Skin epidermis (tissue), 12 donors: ENCODE measurements at regions not wholly inside any gene's neighbourhood (a gene's known extent, or its start where the extent isn't known, plus 50 kb on each side); places are given as distances from the start of the nearest gene placed in this dataset.

ENCODE experiments used
- H3K27ac ChIP-seq, 21 experiments: fragments of 200-600 bp; sonication (generic) in 11 of 21; one replicate each; pipeline ENCODE4 v1.5.0; 2020; ENCODE audit warnings: mild to moderate bottlenecking in 3 of 21, inconsistent platforms in 2 of 21, moderate library complexity in 2 of 21
- H3K4me3 ChIP-seq, 7 experiments: fragments of 200-600 bp; sonication (generic) in 2 of 7; one replicate each; pipeline ENCODE4 v1.5.0; 2020; ENCODE audit warnings: inconsistent platforms in 2 of 7, mild to moderate bottlenecking in 2 of 7, moderate library complexity in 1 of 7

DNA sequence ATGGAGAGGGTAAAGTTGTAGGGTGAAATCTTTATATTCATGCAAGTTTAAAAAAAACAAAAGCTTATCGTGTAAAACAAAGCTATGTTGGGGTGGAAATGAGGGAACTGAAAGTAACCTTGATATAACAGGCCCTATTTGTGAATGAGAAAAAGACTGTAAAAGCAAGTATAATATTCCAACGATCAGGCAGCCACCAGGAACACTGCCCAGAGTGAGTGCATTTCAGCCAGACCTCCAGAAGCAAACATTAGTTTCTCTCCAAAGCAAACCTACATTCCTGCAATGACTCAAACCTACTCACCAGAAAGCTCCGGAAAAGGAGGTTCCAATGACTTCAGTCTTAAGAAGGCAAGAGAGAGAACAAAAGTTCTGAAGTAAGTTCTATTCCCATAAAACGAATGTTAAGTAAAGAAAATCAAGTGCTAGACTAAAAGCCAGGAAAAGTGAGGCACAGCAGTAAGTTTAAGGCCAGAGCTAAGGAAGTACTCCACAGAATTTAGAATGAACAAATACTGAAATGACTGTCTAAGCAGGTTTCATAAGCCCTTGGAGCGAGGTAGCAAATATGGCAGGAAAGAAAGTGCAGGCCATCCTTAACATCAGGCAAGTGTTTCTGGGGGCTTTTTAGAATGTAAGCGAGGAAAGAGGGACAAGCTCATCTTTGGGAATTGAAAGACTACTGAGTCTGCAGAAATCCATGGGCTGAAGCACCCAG lies 493.1 kb downstream of the XPNPEP1 start:
- H3K4me3 ChIP-seq = no peak overlapping the region
- no peak overlapping the region for H3K27ac ChIP-seq

DNA sequence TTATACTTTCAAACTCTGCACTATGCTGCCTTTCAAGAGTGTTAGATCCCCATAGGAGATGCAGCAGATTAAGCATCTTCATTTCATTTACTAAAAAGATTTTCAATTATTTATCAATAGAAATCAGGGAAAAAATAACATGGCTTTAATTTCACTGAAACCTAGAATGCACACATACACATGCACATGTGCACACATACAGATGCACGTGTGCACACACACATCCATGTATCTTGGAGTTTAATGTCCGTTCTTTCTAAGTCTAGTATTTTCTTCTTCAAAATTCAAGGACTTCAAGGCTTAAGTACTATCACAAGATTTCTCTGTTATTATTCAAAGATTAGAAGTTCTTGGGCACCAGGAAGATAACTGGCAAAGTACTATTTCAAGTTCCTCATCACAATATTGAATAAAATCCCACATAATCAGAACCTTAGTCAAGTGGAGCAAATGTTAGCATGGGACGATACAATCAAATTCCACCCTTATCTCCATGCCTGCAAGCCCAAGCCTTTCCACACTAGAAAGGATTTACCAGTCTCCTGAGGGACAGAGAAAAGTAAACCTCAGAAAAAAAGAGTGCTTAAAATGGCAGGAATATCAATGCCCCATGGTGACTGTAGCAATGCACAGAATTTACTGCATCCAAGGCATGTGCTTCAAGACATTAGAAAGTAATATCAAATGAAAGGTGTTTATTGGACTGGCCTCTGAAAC lies 494.4 kb downstream of the XPNPEP1 start:
- no peak overlapping the region for H3K4me3 ChIP-seq
- H3K27ac ChIP-seq = no peak overlapping the region

DNA sequence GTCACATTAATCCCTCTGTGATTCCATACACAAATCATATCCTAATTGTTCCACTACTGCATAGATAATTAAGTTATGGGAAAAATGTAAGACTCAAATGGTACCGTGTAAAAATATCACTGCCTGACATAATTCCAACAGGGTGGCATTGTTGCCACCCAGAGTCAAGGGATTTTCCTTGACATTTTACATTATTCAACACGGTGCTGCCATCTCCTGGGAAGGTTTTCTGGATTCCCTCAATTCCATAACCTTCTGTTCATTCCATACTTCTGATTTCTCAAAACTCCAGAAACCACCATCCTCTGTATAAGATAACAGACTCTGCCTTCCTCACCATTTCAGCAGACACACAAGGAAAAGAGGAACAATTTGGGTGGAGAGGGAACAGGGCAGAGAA lies 495.9 kb downstream of the XPNPEP1 start:
- H3K4me3 ChIP-seq = no peak overlapping the region
- H3K27ac ChIP-seq = no peak overlapping the region

DNA sequence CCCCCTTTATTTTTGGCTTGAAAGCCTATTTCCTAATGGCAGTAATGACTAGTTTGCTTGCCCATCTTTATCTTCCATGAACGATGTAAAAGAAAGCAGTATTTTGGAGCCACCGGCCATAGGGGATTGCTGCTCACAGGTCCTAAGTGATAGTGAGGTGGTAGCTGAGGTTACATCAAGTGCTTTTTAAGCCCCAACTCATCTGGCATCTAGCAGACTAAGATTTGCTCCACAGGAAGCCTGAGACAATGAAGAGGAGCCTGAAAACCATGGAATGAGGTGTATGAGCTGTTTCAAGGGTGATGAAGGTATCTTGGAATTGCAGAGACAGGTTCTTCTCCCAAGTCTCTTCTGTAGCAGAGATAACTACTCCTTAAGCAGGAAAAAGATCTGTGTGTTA lies 496.3 kb downstream of the XPNPEP1 start:
- Histone ChIP-seq H3K27ac (no peak overlapping the region), H3K4me3 (no peak overlapping the region)

DNA sequence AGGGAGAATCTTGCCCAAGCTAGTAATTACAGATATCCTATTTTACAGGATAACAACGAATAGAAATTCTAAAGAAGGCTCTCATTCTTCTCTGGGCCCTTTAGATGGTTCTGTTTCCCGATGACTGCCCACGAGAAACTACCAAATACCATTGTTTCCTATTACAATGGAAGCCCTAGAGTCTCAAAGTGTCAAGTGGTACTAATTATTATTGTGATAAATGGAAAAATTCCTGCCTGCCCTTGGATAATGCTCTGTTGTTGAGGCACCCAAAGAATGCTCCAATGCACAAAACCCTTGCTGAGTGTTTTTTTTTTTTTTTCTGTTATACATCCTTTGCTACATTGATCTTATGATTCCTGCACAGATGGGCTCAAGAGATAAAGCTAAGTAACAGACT lies 504.5 kb downstream of the XPNPEP1 start:
- Histone ChIP-seq H3K27ac (no peak overlapping the region), H3K4me3 (no peak overlapping the region)

DNA sequence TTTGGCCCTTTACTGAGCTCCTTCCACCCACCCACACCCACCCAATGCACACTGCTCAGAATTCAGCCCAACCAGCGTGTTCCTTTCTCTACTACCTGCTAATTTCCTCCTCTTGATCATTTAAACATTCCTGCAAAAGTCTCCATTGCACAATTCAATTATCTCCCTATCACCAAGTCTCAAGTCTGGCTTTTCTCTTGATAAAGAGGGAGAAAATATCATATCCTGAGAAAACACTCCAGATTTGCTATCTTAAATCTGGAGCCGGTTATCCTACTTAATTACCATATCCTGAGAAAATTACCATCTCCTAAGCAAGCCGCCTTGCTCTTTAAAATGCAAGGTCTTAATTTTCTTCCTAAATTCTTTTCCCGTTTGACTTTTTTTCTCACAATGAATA lies 505.5 kb downstream of the XPNPEP1 start:
- no peak overlapping the region for H3K27ac ChIP-seq
- H3K4me3 ChIP-seq = no peak overlapping the region

DNA sequence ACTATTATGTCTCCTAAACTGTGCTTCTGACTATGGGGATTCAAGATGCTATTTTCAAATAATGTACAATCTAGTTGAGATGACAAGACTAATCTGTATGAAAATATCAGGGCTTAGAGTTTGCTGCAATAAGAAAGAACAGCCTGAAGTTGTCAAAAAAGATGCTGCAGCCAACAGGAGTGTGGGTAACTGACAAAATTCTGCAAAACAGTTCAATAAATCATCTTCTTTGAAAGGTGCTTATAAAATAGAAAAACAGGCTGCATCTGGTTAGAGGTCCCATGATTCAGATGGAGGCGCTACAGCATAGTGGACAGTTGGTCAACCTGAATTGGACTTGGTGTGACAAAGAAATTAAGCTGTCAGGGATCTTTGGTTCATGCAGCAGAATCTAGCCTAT lies 511.0 kb downstream of the XPNPEP1 start:
- Histone ChIP-seq H3K27ac (no peak overlapping the region), H3K4me3 (no peak overlapping the region)

DNA sequence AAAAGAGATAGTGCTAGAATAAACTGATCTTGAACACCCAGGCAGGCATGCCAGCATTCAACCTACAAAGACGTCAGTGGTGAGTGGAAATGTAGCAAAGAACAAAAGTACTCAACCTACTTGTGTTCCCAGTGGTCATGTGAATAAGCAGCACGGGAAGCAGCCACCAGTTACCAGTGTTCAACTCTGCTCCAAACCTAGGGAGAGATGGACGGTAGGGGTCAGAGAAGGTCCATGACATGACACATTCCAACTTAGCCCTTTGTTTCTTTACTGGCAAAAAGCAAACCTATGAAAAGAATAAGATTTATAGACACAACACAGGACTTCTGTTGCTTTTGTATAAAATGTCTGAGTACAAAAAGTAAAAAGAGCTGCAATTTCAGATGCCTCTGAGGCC lies 511.4 kb downstream of the XPNPEP1 start:
- Histone ChIP-seq H3K27ac (no peak overlapping the region), H3K4me3 (no peak overlapping the region)

DNA sequence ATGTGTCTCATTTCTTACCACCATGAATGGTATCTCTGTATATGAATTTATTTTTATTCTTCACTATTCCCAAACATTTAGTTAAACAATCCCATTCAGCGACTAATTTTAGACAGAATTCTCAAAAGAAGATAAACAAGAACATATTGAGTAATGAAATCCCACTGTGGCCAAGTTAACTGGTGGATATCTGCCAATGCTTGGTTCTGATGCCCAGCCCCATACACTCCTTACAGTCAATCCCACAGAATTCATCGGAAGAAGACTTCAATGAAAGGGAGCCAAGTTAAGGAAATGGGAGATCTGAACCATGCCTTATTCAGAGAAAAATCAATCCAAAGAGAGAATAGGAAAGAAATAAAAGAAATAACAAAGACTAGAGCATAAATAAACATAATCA lies 518.0 kb downstream of the XPNPEP1 start:
- H3K27ac ChIP-seq = no peak overlapping the region
- H3K4me3 ChIP-seq = no peak overlapping the region

DNA sequence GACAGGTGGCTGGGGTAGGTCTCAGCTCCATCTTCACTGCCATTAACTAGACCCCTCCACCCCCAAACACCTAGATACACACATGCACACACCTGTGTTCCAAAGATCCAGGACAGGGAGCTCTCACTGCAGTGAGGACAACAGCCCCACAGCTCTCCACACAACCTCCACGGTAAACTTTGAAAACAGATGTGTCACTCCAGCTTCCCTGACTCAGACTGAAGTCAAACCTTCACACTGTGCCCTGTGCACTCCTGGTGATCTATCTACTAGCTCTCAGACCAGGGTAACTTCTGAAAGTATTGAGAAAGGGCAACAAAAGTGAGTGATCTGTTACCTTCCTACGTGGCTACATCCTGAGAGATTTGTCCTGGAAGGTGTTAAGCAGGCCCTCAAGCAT lies 519.8 kb downstream of the XPNPEP1 start:
- H3K27ac ChIP-seq = no peak overlapping the region
- no peak overlapping the region for H3K4me3 ChIP-seq

DNA sequence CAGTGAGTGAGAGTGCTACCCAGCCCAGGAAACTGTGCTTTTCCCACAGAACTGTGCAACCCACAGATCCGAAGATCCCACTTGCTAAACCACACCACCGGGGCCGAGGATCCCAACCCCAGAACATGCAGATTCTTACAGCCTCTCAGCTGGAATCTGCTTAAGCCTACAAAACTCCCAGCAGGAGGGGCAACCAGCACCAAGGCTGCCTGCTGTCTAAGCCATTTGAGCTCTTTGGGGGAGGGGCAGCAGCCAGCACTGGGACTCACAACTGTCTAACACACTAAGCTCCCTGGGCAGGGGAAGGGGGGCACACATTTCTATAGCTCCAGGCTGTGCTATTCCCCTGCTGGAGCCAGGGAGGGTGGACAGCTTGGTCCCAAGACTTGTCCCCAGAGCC lies 529.9 kb downstream of the XPNPEP1 start:
- no peak overlapping the region for H3K4me3 ChIP-seq
- no peak overlapping the region for H3K27ac ChIP-seq

DNA sequence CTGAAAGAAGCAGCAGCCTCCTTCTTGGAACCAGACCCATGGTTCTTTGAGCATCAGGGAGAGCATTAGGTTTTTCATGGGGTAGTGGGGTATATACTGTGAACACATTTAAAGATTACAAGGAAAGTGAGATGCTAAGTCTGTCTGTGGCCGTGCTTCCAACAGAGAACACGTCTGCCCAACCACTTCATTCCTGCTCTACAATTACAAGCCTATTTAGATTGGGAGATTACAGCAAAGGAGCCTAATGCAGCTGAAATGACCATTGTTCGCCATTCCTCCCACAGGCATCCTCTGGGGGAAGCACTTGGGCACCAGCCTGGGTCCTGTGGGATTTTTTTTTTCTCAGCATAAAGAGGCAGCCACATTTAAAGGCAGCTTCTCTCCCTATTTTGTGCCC lies 536.4 kb downstream of the XPNPEP1 start:
- Histone ChIP-seq H3K4me3 (no peak overlapping the region), H3K27ac (no peak overlapping the region)

DNA sequence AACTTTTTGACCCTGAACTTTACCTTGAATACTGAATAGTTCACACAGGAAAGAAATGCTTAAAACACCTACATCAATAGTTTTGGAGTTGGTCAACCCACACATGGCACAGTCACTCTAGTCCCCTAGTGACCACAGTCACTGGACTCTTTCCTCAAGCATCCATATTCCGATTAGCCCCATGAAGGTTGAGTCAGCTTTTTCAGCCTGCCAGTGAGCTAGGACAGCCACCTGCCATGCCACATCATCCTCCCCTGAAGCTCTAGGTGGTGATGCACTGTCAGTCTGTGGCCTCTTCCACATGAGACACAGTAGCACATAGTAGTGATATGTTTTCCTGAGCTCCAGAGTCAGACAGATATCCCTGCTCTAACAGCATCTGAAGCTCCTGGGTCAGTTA lies 537.2 kb downstream of the XPNPEP1 start:
- no peak overlapping the region for H3K4me3 ChIP-seq
- H3K27ac ChIP-seq = no peak overlapping the region

DNA sequence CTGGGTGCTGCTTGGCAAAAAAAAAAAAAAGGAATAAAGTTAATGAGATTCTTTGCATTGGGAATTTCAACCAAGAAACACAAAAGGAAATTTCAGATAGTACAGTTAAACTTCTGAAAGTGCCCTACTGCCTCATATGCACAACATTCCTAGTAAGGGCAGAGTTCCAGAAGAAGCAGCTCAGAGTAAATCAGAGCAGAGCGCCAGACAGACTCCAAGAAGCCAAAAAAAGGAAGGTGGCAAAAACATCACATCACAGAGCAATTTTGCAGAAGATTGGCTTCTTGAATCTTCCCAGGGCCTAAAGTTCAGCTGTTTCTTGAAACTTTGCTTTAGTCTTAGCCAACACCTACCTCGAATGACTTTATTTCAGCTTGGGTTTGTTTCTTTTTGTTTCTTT lies 544.1 kb downstream of the XPNPEP1 start:
- Histone ChIP-seq H3K27ac (no peak overlapping the region), H3K4me3 (no peak overlapping the region)

DNA sequence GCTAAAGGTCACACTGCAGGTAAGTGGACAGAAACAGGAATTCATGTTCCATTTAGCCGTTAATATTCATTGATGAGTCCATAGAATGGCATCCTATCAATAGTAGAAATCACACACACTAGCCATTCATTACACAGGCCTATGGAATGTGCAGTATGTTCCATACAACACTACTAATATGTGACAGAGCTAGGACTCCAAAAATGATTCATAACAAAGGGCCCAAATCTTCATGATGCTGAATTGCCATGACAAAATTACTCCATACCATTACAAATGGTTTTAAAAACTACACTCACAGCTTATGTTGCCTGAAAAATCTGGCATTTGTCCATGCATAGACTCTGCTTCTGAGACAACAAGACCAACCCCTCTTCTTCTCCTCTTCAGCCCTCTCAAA lies 549.1 kb downstream of the XPNPEP1 start:
- no peak overlapping the region for H3K27ac ChIP-seq

DNA sequence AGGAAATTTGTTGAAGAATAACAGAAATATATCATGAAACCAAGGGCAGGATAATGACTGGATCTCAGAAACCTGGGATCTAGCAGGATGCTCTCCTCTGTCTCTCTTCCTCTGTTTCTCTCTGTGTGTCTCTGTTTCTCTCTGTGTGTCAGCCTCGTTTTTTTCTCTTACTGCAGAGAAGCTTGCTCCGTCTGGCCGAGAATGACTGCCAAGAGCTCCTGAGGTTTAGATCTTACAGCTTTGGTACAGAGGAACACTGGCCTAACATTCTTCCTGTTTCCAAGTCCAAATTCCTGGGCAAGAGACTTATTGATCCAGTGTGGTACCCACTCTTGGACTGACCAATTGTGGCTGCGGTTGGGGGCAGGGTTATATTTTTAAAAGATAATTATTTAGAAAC lies 564.0 kb downstream of the XPNPEP1 start:
- Histone ChIP-seq H3K27ac (no peak overlapping the region), H3K4me3 (no peak overlapping the region)

More for the DNA sequence above, 549.1 kb downstream of the XPNPEP1 start:
- no peak overlapping the region for H3K4me3 ChIP-seq

DNA sequence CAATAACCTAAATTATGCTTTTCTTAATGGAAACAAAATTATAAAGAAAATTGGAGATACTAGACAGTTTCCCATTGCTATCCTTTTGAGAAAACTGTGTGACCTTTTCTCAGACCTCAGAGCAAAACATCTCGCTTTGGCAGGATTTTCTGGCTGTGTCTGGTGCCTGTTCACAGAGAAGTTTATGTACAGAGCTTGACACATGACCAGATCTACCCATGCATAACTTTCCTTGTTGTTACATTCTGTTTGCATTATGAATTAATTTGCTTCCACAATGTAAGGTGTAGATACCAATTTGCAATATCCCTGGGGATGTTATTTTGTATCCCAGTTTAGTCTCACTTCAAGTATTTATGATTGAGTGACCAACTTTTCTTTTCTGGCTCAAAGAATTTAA lies 565.0 kb downstream of the XPNPEP1 start:
- Histone ChIP-seq H3K4me3 (no peak overlapping the region), H3K27ac (no peak overlapping the region)

DNA sequence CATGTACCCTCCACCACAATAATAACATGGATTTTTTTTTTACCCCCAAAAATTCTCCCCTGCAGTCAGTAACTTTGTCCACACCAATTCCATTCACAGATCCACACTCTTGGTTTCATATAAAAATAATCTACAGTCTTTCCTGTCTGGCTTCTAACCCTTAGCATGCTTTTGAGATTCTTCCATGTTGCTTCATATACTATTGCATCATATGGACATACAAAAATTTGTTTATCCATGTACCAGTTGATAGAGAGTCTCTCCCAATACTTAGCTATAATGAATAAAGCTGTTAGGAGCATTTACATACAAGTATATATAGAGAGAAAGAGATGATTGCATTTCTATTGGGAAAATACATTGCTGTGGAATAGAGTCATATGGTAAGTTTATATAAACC lies 575.0 kb downstream of the XPNPEP1 start:
- H3K27ac ChIP-seq = no peak overlapping the region

DNA sequence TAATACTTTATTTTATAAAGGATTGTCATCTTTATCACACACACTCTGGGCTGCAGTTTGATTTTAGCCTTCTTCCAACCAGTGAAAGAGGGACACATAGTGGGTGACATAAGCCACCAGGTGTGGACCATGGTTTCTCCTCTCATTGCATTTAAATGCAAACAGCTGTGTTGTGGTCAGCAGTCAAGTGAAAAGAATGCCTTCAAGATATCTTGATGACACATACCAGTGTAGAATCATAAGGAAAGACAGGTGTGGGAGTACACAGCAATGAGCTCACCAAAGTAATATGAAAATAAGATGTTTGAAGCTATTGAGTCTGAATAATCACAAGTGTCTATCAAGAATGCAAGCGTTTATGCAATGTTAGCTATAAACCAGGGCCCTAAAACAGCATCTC lies 580.0 kb downstream of the XPNPEP1 start:
- Histone ChIP-seq H3K4me3 (no peak overlapping the region), H3K27ac (no peak overlapping the region)

More for the DNA sequence above, 575.0 kb downstream of the XPNPEP1 start:
- no peak overlapping the region for H3K4me3 ChIP-seq

DNA sequence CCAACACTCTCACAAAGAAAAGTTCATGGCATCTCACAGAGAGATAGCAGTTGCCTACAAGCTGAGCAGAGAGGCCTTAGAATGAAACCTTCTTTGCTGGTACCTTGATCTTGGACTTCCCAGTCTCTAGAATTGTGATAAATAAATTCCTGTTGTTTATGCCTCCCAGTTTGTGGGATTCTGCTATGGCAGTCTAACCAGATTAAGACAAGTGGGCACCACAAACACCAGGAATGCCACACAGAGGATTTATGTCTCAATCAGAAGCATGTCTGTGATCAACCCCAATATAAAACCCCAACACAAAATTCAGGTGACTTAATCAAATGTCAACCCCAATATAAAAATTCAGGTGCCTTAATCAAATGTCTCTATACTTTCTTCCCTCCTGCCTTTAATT lies 581.3 kb downstream of the XPNPEP1 start:
- Histone ChIP-seq H3K27ac (no peak overlapping the region), H3K4me3 (no peak overlapping the region)

DNA sequence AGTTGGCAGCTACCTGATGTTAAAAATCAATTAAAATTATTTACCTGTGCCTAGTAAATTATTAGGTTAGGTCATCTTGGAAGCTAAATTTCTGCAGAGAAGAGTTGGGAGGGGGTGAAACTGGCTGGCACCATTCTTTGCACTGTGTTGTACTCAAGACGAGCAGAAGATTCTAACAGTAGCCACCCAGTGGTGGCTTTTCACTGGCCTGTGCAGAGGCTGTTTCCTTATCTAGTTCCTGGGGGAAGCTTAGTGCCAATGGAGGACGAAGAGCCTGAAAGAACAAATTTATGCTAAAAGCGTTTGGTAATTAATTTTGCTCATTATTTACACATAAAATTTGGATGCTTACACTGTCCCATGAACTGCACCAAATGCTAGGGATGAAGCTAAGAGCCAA lies 595.3 kb downstream of the XPNPEP1 start:
- no peak overlapping the region for H3K4me3 ChIP-seq
- H3K27ac ChIP-seq = no peak overlapping the region

DNA sequence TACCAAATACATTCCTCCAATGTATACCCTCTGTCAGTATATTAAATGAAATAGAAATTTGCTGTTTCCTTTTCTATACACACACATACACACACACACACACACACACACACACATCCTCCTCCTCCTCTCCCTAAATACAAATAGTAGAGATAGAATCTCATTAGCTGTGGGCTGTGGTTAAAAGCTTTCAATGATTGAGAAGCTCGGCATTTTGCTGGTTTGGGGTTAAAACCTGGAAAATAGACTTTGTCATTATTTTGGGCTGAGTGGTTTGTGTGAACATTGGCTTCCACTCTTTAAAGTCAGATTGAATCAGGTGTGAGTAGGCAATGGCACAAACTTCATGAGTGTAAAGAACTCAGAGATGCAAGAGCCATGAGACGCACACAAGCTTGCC lies 596.0 kb downstream of the XPNPEP1 start:
- H3K27ac ChIP-seq = no peak overlapping the region
- no peak overlapping the region for H3K4me3 ChIP-seq
